PC-3 (cell line): ENCODE measurements at regions not wholly inside any gene's neighbourhood (a gene's known extent, or its start where the extent isn't known, plus 50 kb on each side); places are given as distances from the start of the nearest gene placed in this dataset.

Experiments used
- EZH2 ChIP-seq: fragments of 300-600 bp; sonication (generic); IDR thresholded peaks from one replicate; pipeline ENCODE4 v1.6.1; 2017; ENCODE audit warnings: antibody characterized with exemption, mild to moderate bottlenecking, low read length; ENCODE audit not compliant: unreplicated experiment
- EZH2phosphoT487 ChIP-seq: fragments of 300-600 bp; sonication (generic); IDR thresholded peaks from 2 replicates; pipeline ENCODE4 v1.6.1; 2018; ENCODE audit warnings: mild to moderate bottlenecking, antibody characterized with exemption, low read length, borderline replicate concordance
- TF ChIP-seq, protein P1 (sequence below): fragments of 300-600 bp; sonication (generic); conservative IDR thresholded peaks from 2 replicates; pipeline ENCODE4 v1.5.1; 2017; ENCODE audit warnings: antibody characterized with exemption, low read depth, mild to moderate bottlenecking, low read length

DNA sequence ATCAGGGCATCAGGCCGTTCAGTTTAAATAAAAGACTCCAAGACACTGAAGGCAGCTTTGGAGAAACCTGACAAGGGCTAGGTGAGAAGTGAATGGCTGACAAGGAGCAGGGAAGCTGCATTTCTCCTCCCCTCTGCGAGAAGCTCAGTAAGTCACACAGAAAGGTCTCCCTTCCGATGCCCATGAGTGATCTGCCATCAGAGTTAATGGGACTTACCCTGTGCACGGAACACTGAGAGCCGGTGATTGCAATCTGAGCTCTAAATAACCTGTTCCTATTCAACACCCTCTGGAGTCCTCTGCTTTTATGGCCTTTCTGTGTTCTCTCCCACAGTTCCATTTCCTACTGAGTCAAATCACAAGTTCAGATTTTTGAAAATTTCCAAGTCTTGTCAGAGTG is 322.2 kb upstream of the MYT1L start:
- TF ChIP-seq, protein P1, sequence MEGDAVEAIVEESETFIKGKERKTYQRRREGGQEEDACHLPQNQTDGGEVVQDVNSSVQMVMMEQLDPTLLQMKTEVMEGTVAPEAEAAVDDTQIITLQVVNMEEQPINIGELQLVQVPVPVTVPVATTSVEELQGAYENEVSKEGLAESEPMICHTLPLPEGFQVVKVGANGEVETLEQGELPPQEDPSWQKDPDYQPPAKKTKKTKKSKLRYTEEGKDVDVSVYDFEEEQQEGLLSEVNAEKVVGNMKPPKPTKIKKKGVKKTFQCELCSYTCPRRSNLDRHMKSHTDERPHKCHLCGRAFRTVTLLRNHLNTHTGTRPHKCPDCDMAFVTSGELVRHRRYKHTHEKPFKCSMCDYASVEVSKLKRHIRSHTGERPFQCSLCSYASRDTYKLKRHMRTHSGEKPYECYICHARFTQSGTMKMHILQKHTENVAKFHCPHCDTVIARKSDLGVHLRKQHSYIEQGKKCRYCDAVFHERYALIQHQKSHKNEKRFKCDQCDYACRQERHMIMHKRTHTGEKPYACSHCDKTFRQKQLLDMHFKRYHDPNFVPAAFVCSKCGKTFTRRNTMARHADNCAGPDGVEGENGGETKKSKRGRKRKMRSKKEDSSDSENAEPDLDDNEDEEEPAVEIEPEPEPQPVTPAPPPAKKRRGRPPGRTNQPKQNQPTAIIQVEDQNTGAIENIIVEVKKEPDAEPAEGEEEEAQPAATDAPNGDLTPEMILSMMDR = no peak
- TF ChIP-seq EZH2 = no peak
- no peak for TF ChIP-seq EZH2phosphoT487
